HL-60 (cell line): ENCODE measurements at regions not wholly inside any gene's neighbourhood (a gene's known extent, or its start where the extent isn't known, plus 50 kb on each side); places are given as distances from the start of the nearest gene placed in this dataset.

Experiments used
- DNase-seq, 2 experiments: peaks; one replicate each; pipeline ENCODE4 v3.0.0-alpha.2; 2010 to 2020; ENCODE audit warnings: low read depth in 1 of 2, low spot score in 1 of 2
- H3K27ac ChIP-seq: fragments of 250-450 bp; sonication (Bioruptor Pico); replicated peaks from 2 replicates; pipeline ENCODE4 v1.5.1; 2020; ENCODE audit warnings: mild to moderate bottlenecking, moderate library complexity
- H3K27me3 ChIP-seq: fragments of 250-450 bp; sonication (Bioruptor Pico); 2 replicates; pipeline ENCODE4 v1.5.1; 2021; ENCODE audit warnings: mild to moderate bottlenecking, moderate library complexity; ENCODE audit not compliant: insufficient read depth, poor library complexity, severe bottlenecking
- H3K4me3 ChIP-seq: replicated peaks from 2 replicates; pipeline ENCODE4 v1.5.1; 2011; ENCODE audit warnings: mild to moderate bottlenecking, control low read depth, low read length; ENCODE audit not compliant: insufficient read depth
- GABPA ChIP-seq: IDR thresholded peaks from 2 replicates; pipeline ENCODE4 v1.6.1; 2012; ENCODE audit warnings: low read depth
- POLR2AphosphoS5 ChIP-seq: IDR thresholded peaks from 2 replicates; pipeline ENCODE4 v1.6.1; 2012; ENCODE audit warnings: low read depth
- SPI1 ChIP-seq: IDR thresholded peaks from 2 replicates; pipeline ENCODE4 v1.6.1; 2012; ENCODE audit warnings: low read depth, mild to moderate bottlenecking, borderline replicate concordance
- TF ChIP-seq, protein P1 (sequence below): IDR thresholded peaks from 2 replicates; pipeline ENCODE4 v1.6.1; 2012; ENCODE audit warnings: low read depth; ENCODE audit not compliant: insufficient replicate concordance
- TF ChIP-seq, protein P2 (sequence below): IDR thresholded peaks from one replicate; pipeline ENCODE4 v1.5.1; 2011; ENCODE audit warnings: low read length, control low read depth, inconsistent platforms; ENCODE audit not compliant: insufficient read depth

DNA sequence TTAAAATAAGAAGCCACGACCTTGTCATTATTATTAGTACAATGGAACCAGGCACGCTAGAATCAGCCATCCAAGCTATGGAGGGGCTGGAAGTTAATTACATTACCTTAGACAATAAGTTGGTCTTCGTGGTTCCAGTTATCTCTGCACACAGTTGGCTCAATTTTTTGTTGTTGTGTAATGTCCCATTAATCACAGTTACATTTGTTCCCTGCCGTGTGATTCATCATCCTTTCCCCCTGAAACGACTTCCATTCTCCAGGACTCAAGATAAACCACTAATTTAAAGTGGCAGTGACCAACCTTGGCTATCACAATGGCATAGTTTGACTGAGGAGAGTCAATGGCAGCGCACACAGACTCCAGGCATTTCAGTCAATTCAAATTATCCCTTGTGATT lies 905.0 kb downstream of the RAB28 start:
- TF ChIP-seq SPI1 (no peak), POLR2AphosphoS5 (no peak), GABPA (no peak)
- TF ChIP-seq, protein P1, sequence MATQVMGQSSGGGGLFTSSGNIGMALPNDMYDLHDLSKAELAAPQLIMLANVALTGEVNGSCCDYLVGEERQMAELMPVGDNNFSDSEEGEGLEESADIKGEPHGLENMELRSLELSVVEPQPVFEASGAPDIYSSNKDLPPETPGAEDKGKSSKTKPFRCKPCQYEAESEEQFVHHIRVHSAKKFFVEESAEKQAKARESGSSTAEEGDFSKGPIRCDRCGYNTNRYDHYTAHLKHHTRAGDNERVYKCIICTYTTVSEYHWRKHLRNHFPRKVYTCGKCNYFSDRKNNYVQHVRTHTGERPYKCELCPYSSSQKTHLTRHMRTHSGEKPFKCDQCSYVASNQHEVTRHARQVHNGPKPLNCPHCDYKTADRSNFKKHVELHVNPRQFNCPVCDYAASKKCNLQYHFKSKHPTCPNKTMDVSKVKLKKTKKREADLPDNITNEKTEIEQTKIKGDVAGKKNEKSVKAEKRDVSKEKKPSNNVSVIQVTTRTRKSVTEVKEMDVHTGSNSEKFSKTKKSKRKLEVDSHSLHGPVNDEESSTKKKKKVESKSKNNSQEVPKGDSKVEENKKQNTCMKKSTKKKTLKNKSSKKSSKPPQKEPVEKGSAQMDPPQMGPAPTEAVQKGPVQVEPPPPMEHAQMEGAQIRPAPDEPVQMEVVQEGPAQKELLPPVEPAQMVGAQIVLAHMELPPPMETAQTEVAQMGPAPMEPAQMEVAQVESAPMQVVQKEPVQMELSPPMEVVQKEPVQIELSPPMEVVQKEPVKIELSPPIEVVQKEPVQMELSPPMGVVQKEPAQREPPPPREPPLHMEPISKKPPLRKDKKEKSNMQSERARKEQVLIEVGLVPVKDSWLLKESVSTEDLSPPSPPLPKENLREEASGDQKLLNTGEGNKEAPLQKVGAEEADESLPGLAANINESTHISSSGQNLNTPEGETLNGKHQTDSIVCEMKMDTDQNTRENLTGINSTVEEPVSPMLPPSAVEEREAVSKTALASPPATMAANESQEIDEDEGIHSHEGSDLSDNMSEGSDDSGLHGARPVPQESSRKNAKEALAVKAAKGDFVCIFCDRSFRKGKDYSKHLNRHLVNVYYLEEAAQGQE = no peak
- TF ChIP-seq, protein P2, sequence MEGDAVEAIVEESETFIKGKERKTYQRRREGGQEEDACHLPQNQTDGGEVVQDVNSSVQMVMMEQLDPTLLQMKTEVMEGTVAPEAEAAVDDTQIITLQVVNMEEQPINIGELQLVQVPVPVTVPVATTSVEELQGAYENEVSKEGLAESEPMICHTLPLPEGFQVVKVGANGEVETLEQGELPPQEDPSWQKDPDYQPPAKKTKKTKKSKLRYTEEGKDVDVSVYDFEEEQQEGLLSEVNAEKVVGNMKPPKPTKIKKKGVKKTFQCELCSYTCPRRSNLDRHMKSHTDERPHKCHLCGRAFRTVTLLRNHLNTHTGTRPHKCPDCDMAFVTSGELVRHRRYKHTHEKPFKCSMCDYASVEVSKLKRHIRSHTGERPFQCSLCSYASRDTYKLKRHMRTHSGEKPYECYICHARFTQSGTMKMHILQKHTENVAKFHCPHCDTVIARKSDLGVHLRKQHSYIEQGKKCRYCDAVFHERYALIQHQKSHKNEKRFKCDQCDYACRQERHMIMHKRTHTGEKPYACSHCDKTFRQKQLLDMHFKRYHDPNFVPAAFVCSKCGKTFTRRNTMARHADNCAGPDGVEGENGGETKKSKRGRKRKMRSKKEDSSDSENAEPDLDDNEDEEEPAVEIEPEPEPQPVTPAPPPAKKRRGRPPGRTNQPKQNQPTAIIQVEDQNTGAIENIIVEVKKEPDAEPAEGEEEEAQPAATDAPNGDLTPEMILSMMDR = no peak
- no peak overlapping the region for H3K4me3 ChIP-seq
- no peaks in the 10 kb centered on the region for H3K27me3 ChIP-seq
- H3K27ac ChIP-seq = no peak overlapping the region
- DNase-seq = no peak

DNA sequence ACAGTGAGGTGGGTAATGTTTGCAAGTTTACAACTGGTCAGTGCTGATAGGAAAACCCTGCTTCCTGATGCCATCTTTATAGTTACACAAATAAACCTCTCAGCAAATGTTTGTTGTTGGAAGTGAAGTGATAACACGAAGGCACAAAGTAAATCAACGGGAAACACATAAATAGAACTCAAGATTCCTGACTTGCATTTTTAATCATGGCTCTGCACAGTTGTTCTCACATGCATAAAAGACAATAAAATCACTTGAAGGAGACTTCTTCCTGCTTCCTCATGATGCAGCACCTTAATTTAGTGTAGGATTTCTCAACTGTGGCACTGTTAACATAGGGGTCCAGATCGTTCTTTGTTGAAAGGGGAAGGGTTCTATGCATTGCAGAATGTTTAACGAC lies 907.7 kb downstream of the RAB28 start:
- TF ChIP-seq, protein P2 = no peak
- Histone ChIP-seq H3K4me3 (no peak overlapping the region), H3K27ac (no peak overlapping the region), H3K27me3 (no peaks in the 10 kb centered on the region)
- no peak for DNase-seq

DNA sequence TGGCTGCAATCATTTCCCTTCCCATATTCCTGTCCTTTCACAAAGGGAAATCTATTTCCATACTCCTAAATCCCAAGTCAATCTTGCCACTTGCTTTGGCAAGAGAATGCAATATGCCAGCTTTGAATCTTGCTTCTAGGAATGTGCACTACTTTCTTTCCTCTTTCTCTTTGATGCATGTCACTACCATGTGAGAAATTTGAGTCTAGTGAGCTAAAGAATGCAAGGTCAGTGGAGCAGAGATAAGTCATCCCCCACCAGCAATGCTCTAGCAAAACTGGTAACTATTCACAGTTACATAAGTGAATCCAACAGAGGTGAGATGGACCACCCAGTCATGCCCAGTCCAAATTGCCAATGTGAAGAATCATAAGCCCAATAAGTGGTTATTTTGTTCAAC lies 910.4 kb downstream of the RAB28 start:
- no peak overlapping the region for H3K4me3 ChIP-seq
- no peak overlapping the region for H3K27ac ChIP-seq
- TF ChIP-seq POLR2AphosphoS5 (no peak), SPI1 (no peak), GABPA (no peak)
- TF ChIP-seq, protein P2 = no peak
- TF ChIP-seq, protein P1 = no peak
- H3K27me3 ChIP-seq = no peaks in the 10 kb centered on the region
- no peak for DNase-seq

DNA sequence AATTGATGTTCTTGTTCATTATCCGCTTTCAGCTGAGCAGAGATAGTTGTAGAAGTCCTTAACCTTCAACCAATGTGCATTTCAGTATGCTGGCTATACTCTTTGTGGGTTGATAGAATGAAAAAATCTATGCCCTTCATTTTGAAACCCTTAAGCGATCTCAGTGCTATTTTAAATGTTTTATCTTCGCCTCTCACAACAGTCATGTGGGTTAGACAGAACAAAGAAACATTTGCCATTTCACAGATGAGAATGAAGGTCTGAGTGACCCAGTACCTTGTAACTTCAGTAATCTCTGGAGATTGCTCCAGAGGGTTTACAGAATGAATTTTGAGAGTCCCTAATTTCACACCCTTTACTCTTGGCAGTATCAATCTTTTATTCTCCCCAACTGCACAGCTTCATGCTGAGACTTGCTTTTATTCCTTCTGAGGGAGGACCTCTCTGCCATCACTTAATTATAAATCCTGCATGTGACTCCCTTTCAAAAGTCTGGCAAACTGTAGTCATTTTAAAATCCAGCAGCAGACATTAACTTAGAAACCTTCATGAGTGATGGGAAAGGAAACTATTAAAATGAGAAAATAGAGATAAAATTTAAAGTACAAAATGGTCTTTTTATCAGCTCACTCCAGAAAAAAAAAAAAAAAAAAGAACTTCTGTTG lies 921.5 kb downstream of the RAB28 start:
- H3K4me3 ChIP-seq = no peak overlapping the region
- no peak for TF ChIP-seq GABPA
- TF ChIP-seq, protein P2 = no peak
- TF ChIP-seq SPI1 = no peak
- no peak for TF ChIP-seq POLR2AphosphoS5
- TF ChIP-seq, protein P1 = no peak

More for the DNA sequence above, 921.5 kb downstream of the RAB28 start:
- Histone ChIP-seq H3K27me3 (no peaks in the 10 kb centered on the region), H3K27ac (no peak overlapping the region)
- no peak for DNase-seq
